H4 (cell line): ENCODE measurements at regions not wholly inside any gene's neighbourhood (a gene's known extent, or its start where the extent isn't known, plus 50 kb on each side); places are given as distances from the start of the nearest gene placed in this dataset.

Experiments
- DNase-seq: peaks from one replicate; pipeline ENCODE4 v3.0.0-alpha.2; 2015; ENCODE audit warnings: low spot score

GRCh38 chr16:65224471-65224870 is 102.6 kb upstream of the CDH11 start:
- DNase-seq: no peak

DNA sequence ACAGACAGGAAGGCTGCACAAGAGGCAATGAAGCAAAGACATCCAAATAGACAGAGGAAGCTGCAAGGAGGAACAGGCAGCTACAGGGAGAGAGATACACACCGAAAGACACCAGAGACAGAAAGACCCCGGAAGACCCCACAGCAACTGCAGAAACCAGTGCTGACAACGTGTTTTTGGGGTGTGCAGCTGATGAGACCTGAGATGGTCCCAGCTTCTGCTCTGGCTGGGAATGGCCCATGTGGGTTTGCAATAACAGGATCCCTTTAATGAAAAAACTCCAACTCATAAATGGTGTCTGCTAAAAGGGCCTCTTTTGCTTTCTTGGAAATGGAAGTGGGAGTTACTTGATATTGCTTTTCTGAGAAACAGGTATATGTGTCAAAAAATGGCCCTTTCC is 101.5 kb upstream of the CDH11 start:
- no peak for DNase-seq

GRCh38 chr16:65222536-65222935 is 100.7 kb upstream of the CDH11 start:
- DNase-seq: no peak

- no peak for DNase-seq
These were observed 100.2 kb upstream of the CDH11 start for GRCh38 chr16:65222049-65222448.

DNA sequence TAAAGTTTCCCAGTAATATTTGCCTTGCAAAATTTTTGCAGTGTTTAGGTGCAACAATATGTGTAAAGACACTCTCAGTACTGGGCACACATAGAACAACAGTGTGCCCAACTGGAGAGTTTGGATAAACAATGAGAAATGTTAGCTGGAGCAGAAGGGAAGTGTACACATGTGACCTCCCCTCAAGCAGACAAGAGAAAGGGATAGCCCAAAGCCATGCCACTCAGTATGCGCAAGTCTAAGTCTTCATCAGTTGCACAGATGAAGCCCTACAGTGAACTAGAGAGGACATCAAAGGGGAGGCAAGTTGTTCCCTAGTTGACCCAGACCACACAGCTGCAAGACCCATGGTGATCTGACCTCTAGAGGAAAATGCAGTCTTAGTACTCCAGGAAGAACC is 97.9 kb upstream of the CDH11 start:
- DNase-seq: no peak

- DNase-seq: no peak
These were observed 96.5 kb upstream of the CDH11 start for GRCh38 chr16:65218348-65218747.

GRCh38 chr16:65213866-65214595 is 92.2 kb upstream of the CDH11 start:
- no peak for DNase-seq

GRCh38 chr16:65212791-65213190 is 90.9 kb upstream of the CDH11 start:
- no peak for DNase-seq

DNA sequence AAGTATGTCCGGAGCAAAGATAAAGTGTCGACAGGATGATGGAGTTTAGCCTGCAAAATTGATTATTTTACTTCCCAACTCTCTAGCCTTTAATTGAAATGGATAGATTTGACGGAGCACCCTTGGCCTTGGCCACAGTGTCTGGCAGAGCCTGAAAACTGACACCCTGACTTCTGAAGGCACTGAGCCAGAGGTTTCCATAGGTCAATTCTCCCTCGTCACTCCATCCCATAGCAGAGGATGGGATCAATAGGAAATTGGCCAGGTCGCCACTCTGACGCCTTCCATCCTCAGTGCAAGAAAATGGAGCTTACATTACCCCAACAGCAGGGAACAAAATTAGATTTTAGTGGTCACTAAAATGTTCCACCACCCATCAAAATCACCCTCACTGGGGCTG is 90.4 kb upstream of the CDH11 start:
- no peak for DNase-seq

DNA sequence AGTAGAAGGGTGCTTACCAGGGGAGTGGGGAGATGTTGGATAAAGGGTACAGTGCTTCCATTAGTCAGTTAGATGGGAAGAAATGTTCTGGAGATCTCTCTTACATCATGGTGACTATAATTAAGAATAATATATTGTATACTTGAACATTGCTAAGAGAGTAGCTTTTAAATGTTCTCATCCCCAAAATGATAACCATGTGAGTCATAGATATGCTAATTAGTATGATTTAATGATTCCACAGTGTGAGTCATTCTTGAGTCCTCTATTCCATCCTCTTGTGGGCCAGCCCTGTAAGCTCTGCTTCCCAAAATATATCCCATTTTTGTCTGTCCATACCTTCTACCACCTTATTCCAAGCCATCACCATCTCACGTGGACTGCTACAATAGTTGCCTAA is 80.6 kb upstream of the CDH11 start:
- no peak for DNase-seq

- no peak for DNase-seq
These were observed 79.6 kb upstream of the CDH11 start for GRCh38 chr16:65201511-65201910.

DNA sequence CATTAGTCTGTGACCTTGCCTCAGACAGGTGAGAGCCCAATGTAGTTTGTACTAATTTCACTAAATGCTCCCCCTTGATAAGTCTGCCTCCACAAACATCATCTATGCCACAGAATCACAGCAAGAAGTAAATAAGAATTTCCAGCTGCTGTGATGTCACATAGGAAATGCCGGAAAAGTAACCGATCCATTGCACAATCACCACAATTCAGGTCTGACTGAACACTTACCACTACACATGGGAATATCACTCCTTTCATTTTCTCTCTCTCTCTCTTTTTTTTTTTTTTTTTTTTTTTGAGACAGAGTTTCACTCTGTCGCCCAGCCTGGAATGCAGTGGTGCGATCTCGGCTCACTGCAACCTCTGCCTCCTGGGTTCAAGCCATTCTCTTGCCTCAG is 79.0 kb upstream of the CDH11 start:
- peak; percentile 74 for DNase-seq

- no peak for DNase-seq
These were observed 78.4 kb upstream of the CDH11 start for GRCh38 chr16:65200156-65200773.

GRCh38 chr16:65196420-65197075 is 74.7 kb upstream of the CDH11 start:
- DNase-seq: no peak

- no peak for DNase-seq
These were observed 74.1 kb upstream of the CDH11 start for GRCh38 chr16:65195998-65196397.

GRCh38 chr16:65185241-65185778 is 63.4 kb upstream of the CDH11 start:
- DNase-seq: no peak

- DNase-seq: no peak
These were observed 59.3 kb upstream of the CDH11 start for GRCh38 chr16:65181071-65181561.

DNA sequence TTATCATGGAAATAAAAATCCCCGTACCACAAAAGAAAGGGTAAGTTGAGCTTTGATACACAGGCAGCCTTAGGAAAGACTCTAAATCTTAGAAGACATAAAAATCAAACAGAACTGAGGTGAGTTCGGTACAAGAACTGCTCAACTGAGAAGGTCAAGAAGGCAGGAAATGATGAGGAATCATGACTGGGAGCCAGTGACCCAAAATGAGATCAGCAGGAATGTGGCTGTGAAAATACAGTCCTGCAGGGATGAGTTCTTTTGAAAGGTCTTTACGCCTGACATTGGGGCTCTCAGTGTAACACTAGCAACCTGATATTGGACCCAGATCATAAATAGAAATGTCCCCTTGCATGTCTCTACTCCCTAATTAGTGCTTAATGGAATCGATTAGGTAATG is 56.3 kb upstream of the CDH11 start:
- DNase-seq: no peak

DNA sequence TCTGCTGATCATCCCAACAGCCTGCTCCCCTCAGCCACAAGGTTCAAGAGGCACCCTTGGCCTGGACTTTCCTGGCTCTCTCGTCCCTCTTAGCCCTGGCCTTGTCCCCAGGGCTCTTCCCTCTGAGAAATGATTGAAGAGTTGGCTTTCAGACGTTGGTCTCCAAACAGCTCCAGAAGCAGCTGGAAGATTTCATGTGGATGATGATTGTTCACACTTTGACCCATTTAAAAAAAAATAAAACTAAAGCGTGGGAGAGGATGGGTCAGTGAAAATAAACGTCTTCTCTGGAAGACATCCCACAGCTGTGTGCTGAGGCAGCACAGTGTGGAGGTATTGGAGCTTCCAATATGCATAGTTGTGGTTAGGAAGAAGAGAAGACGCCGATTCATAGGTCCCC is 54.7 kb upstream of the CDH11 start:
- DNase-seq: peak; percentile 13

- no peak for DNase-seq
These were observed 50.5 kb upstream of the CDH11 start for GRCh38 chr16:65172356-65172755.
